NT2/D1 (cell line): ENCODE measurements at regions not wholly inside any gene's neighbourhood (a gene's known extent, or its start where the extent isn't known, plus 50 kb on each side); places are given as distances from the start of the nearest gene placed in this dataset.

Experiments
- SUZ12 ChIP-seq: IDR thresholded peaks from 2 replicates; pipeline ENCODE4 v1.6.1; 2011; ENCODE audit not compliant: insufficient read length, insufficient read depth; ENCODE audit errors: extremely low read depth
- YY1 ChIP-seq: IDR thresholded peaks from 2 replicates; pipeline ENCODE4 v1.6.1; 2011; ENCODE audit not compliant: insufficient read length, insufficient read depth

DNA sequence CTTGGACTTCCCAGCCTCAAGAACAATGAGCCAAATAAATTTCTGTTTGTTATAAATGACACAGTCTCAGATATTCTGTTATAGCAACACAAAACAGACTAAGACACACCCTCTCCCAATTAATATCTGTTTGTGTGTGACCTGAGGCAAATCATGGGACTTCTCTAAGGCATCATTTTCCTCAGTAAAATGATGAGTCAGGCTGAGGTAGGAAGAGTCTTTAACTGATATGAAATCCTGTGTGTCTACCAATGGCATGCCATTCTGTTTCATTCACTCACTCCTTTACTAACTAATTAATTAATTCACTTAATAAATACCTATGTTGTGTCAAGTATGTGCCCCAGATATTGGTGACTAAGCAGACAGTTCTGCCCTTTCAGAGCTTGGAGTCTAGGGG, 258.4 kb upstream of the CRY1 start:
- TF ChIP-seq YY1 (no peak), SUZ12 (no peak)
